Neural progenitor cell (in vitro differentiated cells): ENCODE measurements at regions not wholly inside any gene's neighbourhood (a gene's known extent, or its start where the extent isn't known, plus 50 kb on each side); places are given as distances from the start of the nearest gene placed in this dataset.

ENCODE experiments used
- EZH2 ChIP-seq: fragments of 200-600 bp; sonication (generic); IDR thresholded peaks from 2 replicates; pipeline ENCODE4 v1.6.1; 2017; ENCODE audit warnings: antibody characterized with exemption, mild to moderate bottlenecking, moderate library complexity
- EZH2phosphoT487 ChIP-seq: fragments of 200-600 bp; sonication (generic); IDR thresholded peaks from 2 replicates; pipeline ENCODE4 v1.6.1; 2017; ENCODE audit warnings: antibody characterized with exemption
- TF ChIP-seq, protein P1 (sequence below): fragments of 200-600 bp; sonication (generic); IDR thresholded peaks from 2 replicates; pipeline ENCODE4 v1.5.1; 2017; ENCODE audit warnings: antibody characterized with exemption, mild to moderate bottlenecking

DNA sequence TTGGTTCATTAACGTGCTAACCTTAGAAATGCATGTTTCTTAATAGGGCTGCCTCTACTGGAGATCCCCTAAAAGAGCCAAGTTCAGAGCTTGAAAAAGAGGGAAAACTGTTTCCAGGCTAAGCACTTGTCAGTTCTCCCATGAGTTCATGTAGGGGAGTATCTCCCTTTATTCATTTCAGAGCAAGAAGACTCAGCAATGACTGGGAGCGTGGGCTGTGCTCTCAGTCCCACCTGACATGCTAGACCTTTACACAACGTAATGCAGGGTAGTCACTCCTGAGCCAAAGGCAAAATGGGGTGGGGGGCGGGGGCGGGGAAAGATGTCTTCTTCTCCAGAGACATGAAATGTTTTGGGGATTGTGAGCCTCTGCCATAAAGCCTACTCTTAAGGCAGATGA, 420.1 kb upstream of the MCTP2 start:
- TF ChIP-seq, protein P1, sequence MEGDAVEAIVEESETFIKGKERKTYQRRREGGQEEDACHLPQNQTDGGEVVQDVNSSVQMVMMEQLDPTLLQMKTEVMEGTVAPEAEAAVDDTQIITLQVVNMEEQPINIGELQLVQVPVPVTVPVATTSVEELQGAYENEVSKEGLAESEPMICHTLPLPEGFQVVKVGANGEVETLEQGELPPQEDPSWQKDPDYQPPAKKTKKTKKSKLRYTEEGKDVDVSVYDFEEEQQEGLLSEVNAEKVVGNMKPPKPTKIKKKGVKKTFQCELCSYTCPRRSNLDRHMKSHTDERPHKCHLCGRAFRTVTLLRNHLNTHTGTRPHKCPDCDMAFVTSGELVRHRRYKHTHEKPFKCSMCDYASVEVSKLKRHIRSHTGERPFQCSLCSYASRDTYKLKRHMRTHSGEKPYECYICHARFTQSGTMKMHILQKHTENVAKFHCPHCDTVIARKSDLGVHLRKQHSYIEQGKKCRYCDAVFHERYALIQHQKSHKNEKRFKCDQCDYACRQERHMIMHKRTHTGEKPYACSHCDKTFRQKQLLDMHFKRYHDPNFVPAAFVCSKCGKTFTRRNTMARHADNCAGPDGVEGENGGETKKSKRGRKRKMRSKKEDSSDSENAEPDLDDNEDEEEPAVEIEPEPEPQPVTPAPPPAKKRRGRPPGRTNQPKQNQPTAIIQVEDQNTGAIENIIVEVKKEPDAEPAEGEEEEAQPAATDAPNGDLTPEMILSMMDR, result no peak
- TF ChIP-seq EZH2 (no peak), EZH2phosphoT487 (no peak)
